GM23338 (cell line): ENCODE measurements at regions not wholly inside any gene's neighbourhood (a gene's known extent, or its start where the extent isn't known, plus 50 kb on each side); places are given as distances from the start of the nearest gene placed in this dataset.

Experiments used
- ATAC-seq: fragments of 200-7000 bp; cut with Tn5 transposase; 3 replicates; pipeline ENCODE4 v1.9.1; 2020
- DNase-seq: peaks from one replicate; pipeline ENCODE4 v3.0.0-alpha.2; 2015; ENCODE audit warnings: low spot score
- H2AFZ ChIP-seq: fragments of 200-600 bp; sonication (generic); 2 replicates; pipeline ENCODE4 v1.8.0; 2016; ENCODE audit warnings: antibody characterized with exemption, mild to moderate bottlenecking, moderate library complexity
- H3F3A ChIP-seq: fragments of 200-600 bp; sonication (generic); replicated peaks from 2 replicates; pipeline ENCODE4 v1.8.0; 2017; ENCODE audit warnings: antibody characterized with exemption, mixed run types, low read depth
- H3K27ac ChIP-seq: fragments of 200-600 bp; sonication (generic); 2 replicates; pipeline ENCODE4 v1.6.1; 2016; ENCODE audit warnings: low read depth
- H3K27me3 ChIP-seq: fragments of 200-600 bp; sonication (generic); 2 replicates; pipeline ENCODE4 v1.8.0; 2016; ENCODE audit warnings: mild to moderate bottlenecking, mixed run types, moderate library complexity; ENCODE audit not compliant: insufficient read depth
- H3K36me3 ChIP-seq: fragments of 200-600 bp; sonication (generic); 2 replicates; pipeline ENCODE4 v1.8.0; 2016; ENCODE audit warnings: mild to moderate bottlenecking; ENCODE audit not compliant: insufficient read depth
- H3K4me1 ChIP-seq: fragments of 200-600 bp; sonication (generic); 2 replicates; pipeline ENCODE4 v1.8.0; 2016; ENCODE audit warnings: mild to moderate bottlenecking, moderate library complexity; ENCODE audit not compliant: insufficient read depth
- H3K4me2 ChIP-seq: fragments of 200-600 bp; sonication (generic); 2 replicates; pipeline ENCODE4 v1.7.1; 2017; ENCODE audit warnings: mixed run types
- H3K4me3 ChIP-seq: fragments of 200-600 bp; sonication (generic); 2 replicates; pipeline ENCODE4 v1.6.1; 2016; ENCODE audit warnings: mixed run types
- H3K79me2 ChIP-seq: fragments of 200-600 bp; sonication (generic); replicated peaks from 2 replicates; pipeline ENCODE4 v1.8.0; 2017; ENCODE audit warnings: mild to moderate bottlenecking; ENCODE audit not compliant: insufficient read depth
- H3K9me2 ChIP-seq: fragments of 200-600 bp; sonication (generic); 2 replicates; pipeline ENCODE4 v1.8.0; 2017; ENCODE audit not compliant: insufficient read depth
- H4K20me1 ChIP-seq: fragments of 200-600 bp; sonication (generic); replicated peaks from 2 replicates; pipeline ENCODE4 v1.8.0; 2017; ENCODE audit warnings: mild to moderate bottlenecking; ENCODE audit not compliant: insufficient read depth
- H3K27ac Mint-ChIP-seq: 2 replicates; pipeline ENCODE4 v1.8.0; 2020; ENCODE audit warnings: inconsistent platforms, mild to moderate bottlenecking, moderate library complexity, mixed read lengths
- H3K27me3 Mint-ChIP-seq: 3 replicates; pipeline ENCODE4 v1.8.0; 2022; ENCODE audit warnings: low read depth, mild to moderate bottlenecking, moderate library complexity, mixed read lengths, inconsistent platforms; ENCODE audit not compliant: insufficient read depth, poor library complexity
- H3K36me3 Mint-ChIP-seq: 3 replicates; pipeline ENCODE4 v1.8.0; 2021; ENCODE audit warnings: low read depth, mild to moderate bottlenecking, inconsistent platforms, moderate library complexity, mixed read lengths
- H3K4me1 Mint-ChIP-seq: 3 replicates; pipeline ENCODE4 v1.8.0; 2020; ENCODE audit warnings: mild to moderate bottlenecking, inconsistent platforms, mixed read lengths
- H3K4me3 Mint-ChIP-seq: 3 replicates; pipeline ENCODE4 v1.8.0; 2021; ENCODE audit warnings: moderate library complexity, mild to moderate bottlenecking, inconsistent platforms, mixed read lengths
- H3K9me3 Mint-ChIP-seq: 3 replicates; pipeline ENCODE4 v1.8.0; 2020; ENCODE audit warnings: moderate library complexity, mild to moderate bottlenecking, inconsistent platforms, mixed read lengths
- CREB1 ChIP-seq: fragments of 250-450 bp; sonication (Bioruptor Pico); IDR thresholded peaks from 2 replicates; pipeline ENCODE4 v1.5.0; 2020; ENCODE audit warnings: low read depth, mild to moderate bottlenecking, moderate library complexity
- CTCF ChIP-seq, 2 experiments: fragments of 200-600 bp in 1 of 2; sonication (generic) in 1 of 2; conservative IDR thresholded peaks; 2 replicates each; pipeline versions ENCODE4 v1.5.1 to v1.6.1; 2016 to 2017; ENCODE audit warnings: antibody characterized with exemption in 2 of 2, low read depth in 2 of 2, mild to moderate bottlenecking in 2 of 2, moderate library complexity in 1 of 2
- ETS1 ChIP-seq: IDR thresholded peaks from 2 replicates; pipeline ENCODE4 v1.6.1; 2016; ENCODE audit warnings: antibody characterized with exemption
- EZH2 ChIP-seq: fragments of 200-600 bp; sonication (generic); IDR thresholded peaks from one replicate; pipeline ENCODE4 v1.8.0; 2017; ENCODE audit warnings: antibody characterized with exemption, mild to moderate bottlenecking, low read depth; ENCODE audit not compliant: unreplicated experiment
- JUNB ChIP-seq: IDR thresholded peaks from one replicate; pipeline ENCODE4 v1.6.1; 2016; ENCODE audit warnings: antibody characterized with exemption; ENCODE audit not compliant: unreplicated experiment
- NANOG ChIP-seq: IDR thresholded peaks from 2 replicates; pipeline ENCODE4 v1.6.1; 2016; ENCODE audit warnings: antibody characterized with exemption, borderline replicate concordance
- POLR2AphosphoS5 ChIP-seq: IDR thresholded peaks from 2 replicates; pipeline ENCODE4 v1.6.1; 2016; ENCODE audit warnings: antibody characterized with exemption, low read depth
- REST ChIP-seq: IDR thresholded peaks from one replicate; pipeline ENCODE4 v1.6.1; 2018; ENCODE audit warnings: antibody characterized with exemption; ENCODE audit not compliant: unreplicated experiment
- STAT1 ChIP-seq: IDR thresholded peaks from one replicate; pipeline ENCODE4 v1.6.1; 2016; ENCODE audit warnings: antibody characterized with exemption; ENCODE audit not compliant: unreplicated experiment
- ZNF114 ChIP-seq: fragments of 250-450 bp; sonication (Bioruptor Pico); IDR thresholded peaks from 2 replicates; pipeline ENCODE4 v1.5.0; 2020; ENCODE audit warnings: mild to moderate bottlenecking, moderate library complexity
- ZNF331 ChIP-seq: fragments of 250-450 bp; sonication (Bioruptor Pico); IDR thresholded peaks from 2 replicates; pipeline ENCODE4 v1.5.0; 2020; ENCODE audit warnings: low read depth, mild to moderate bottlenecking, moderate library complexity
- ZNF462 ChIP-seq: fragments of 250-450 bp; sonication (Bioruptor Pico); IDR thresholded peaks from 2 replicates; pipeline ENCODE4 v1.5.0; 2020; ENCODE audit warnings: mild to moderate bottlenecking, moderate library complexity

GRCh38 chr2:228847684-228848083, 423.4 kb downstream of the PID1 start:
- Histone ChIP-seq H3K79me2 (no peaks in the 10 kb centered on the region), H4K20me1 (no peaks in the 10 kb centered on the region), H3K27me3 (no peaks in the 10 kb centered on the region), H3K36me3 (no peaks in the 10 kb centered on the region), H3K4me1 (peaks cover 8% of the 10 kb centered on the region; the same call in 1 of the 2 replicates), H3K4me3 (no peak overlapping the region), H3K27ac (no peak overlapping the region), H3F3A (no peaks in the 10 kb centered on the region), H3K4me2 (no peak overlapping the region), H3K9me2 (no peaks in the 10 kb centered on the region), H2AFZ (no peak overlapping the region)
- Mint-ChIP-seq H3K27ac (no peak overlapping the region), H3K4me1 (peaks cover 2% of the 10 kb centered on the region; the same call in 2 of the 3 replicates), H3K4me3 (no peak overlapping the region), H3K36me3 (no peaks in the 10 kb centered on the region), H3K9me3 (no peaks in the 10 kb centered on the region), H3K27me3 (no peaks in the 10 kb centered on the region)
- no peak for ATAC-seq
- no peak for DNase-seq
- no peak for TF ChIP-seq ZNF462 (CRISPR knock-in tag)
- TF ChIP-seq JUNB: no peak
- no peak for TF ChIP-seq CTCF (conservative IDR thresholded peaks at IDR 0.05; ENCODE audit: low read depth in 2 of 2)
- no peak for TF ChIP-seq REST
- TF ChIP-seq ZNF114 (CRISPR knock-in tag): no peak
- TF ChIP-seq EZH2: no peak
- TF ChIP-seq ZNF331 (CRISPR knock-in tag): no peak
- no peak for TF ChIP-seq STAT1
- no peak for TF ChIP-seq ETS1
- TF ChIP-seq CREB1 (CRISPR knock-in tag): no peak
- TF ChIP-seq POLR2AphosphoS5: no peak
- no peak for TF ChIP-seq NANOG
